ENCODE measurements at regions not wholly inside any gene's neighbourhood (a gene's known extent, or its start where the extent isn't known, plus 50 kb on each side); places are given as distances from the start of the nearest gene placed in this dataset.

DNA sequence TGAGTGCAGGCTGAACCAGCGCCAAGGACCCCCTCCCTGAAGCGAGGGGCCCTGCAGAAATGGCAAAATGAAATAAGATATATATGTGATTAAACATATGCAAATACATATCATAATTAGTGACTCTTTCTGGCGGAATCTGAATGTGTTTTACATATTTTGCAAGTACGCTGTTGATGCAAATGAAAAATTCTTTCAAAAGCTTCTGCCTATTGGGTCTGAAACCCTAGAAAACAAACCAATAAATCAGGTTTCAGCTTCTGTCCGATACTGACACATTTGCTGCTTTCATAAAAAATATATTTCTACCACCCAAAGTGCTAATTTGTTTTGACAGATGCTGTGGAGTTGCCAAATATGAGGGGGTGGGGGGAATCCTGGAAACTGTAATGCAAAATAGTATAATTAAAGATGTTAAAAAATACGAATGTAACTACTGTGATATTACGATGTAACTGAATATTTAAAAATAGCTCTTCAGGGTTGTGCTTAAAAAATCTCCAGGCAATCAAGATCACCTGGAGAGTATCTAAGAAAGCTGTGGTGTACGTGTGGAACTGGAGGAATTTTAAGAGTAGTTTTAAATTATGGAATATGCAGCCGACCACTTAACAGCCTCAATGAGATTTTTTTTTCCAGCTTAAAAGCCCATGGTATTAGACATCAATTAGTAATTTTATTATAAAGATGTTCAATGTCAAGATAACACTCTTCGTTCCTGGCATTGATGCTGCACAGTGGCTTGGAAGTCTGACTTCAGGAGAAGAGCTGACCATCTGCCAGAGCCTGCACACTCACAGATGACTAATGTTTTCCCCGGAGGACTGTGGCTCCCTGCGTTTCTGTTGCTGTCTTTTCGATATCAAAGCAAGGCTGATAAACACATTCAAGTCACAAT lies 122.2 kb upstream of the RCN1 start:
- FAIRE-seq (no peak), DNase-seq (ENCODE audit: low read depth in 1 of 2, low spot score in 2 of 2) (no peak)
- no peaks in the 10 kb centered on the region for H3K23me2 ChIP-seq (ENCODE audit: low read depth, low read length)
- H3K27me3 ChIP-seq (replicated peaks in 1 of 4; ENCODE audit: control insufficient read depth in 3 of 4, extremely low read depth in 1 of 4, insufficient read depth in 3 of 4, low read length in 3 of 4): no peaks in the 10 kb centered on the region
- no peak overlapping the region for H2BK5ac ChIP-seq (ENCODE audit: low read depth, low read length)
- H4K8ac ChIP-seq (ENCODE audit: extremely low read depth, insufficient read depth, low read length): no peak overlapping the region
- H2AK5ac ChIP-seq (ENCODE audit: low read depth, low read length): no peak overlapping the region
- no peak overlapping the region for H3K4ac ChIP-seq (replicated peaks; ENCODE audit: insufficient read length, low read depth, low read length)
- no peak overlapping the region for H2BK20ac ChIP-seq (ENCODE audit: low read length)
- POLR2A ChIA-PET (ENCODE audit: partially characterized antibody): no interaction called here
- no peaks in the 10 kb centered on the region for H3K79me2 ChIP-seq (ENCODE audit: control insufficient read depth in 1 of 2, insufficient read depth in 2 of 2, low read length in 2 of 2)
- H3K23ac ChIP-seq (ENCODE audit: insufficient read length): no peak overlapping the region
- H3K9me3 ChIP-seq (ENCODE audit: insufficient read depth in 2 of 2, low read depth in 1 of 2, low read length in 1 of 2): peaks cover 0 to 13% of the 10 kb centered on the region in 2 experiments; a peak in 2 of 4 replicates
- H2AFZ ChIP-seq (ENCODE audit: low read length): no peak overlapping the region
- H3K4me3 ChIP-seq (ENCODE audit: extremely low read depth in 1 of 4, insufficient read depth in 2 of 4, low read depth in 3 of 4, low read length in 4 of 4): no peak overlapping the region
- no peaks in the 10 kb centered on the region for H3K36me3 ChIP-seq (ENCODE audit: control insufficient read depth in 2 of 4, insufficient read depth in 4 of 4, low read length in 3 of 4)
- no peak overlapping the region for H3K56ac ChIP-seq (replicated peaks; ENCODE audit: insufficient read length, low read depth, low read length)
- no peak overlapping the region for H3K18ac ChIP-seq (ENCODE audit: extremely low read depth, low read length)
- no peaks in the 10 kb centered on the region for H3K4me1 ChIP-seq (replicated peaks in 1 of 4; ENCODE audit: control insufficient read depth in 3 of 4, insufficient read depth in 4 of 4, low read length in 3 of 4)
- no peak overlapping the region for H2BK15ac ChIP-seq (ENCODE audit: low read length)
- H3K9ac ChIP-seq (replicated peaks in 1 of 4; ENCODE audit: extremely low read depth in 1 of 4, low read depth in 3 of 4, low read length in 3 of 4): no peak overlapping the region
- 92% methylated on average over 13 of the region's 13 CpGs; no CpG with 5 or more reads in 1 of the 2 experiments for WGBS, 2 experiments (ENCODE audit: extremely low coverage in 1 of 2, insufficient coverage in 1 of 2, insufficient read length in 1 of 2, insufficient replicate concordance in 2 of 2, low coverage in 1 of 2, low lambda C conversion rate in 2 of 2, missing lambda C conversion rate in 1 of 2)
- H3K4me2 ChIP-seq (ENCODE audit: insufficient read depth in 1 of 2, low read depth in 2 of 2, low read length in 2 of 2): no peak overlapping the region
- no peak overlapping the region for H4K91ac ChIP-seq (replicated peaks; ENCODE audit: insufficient read length, low read length)
- no peak overlapping the region for H3K14ac ChIP-seq (ENCODE audit: insufficient read length)
- H2BK12ac ChIP-seq (ENCODE audit: low read depth, low read length): no peak overlapping the region
- H3K79me1 ChIP-seq (ENCODE audit: low read depth, low read length): no peaks in the 10 kb centered on the region
- CTCF ChIA-PET (ENCODE audit: partially characterized antibody): interaction anchor here (2.0 to 3.1 kb wide), 2 partner anchors 11 to 207 kb away, joined by 8 to 26 read pairs; no protein-coding TSS in a partner anchor
- no peak overlapping the region for H3K27ac ChIP-seq (ENCODE audit: low read depth, low read length)
- H2BK120ac ChIP-seq (replicated peaks; ENCODE audit: low read depth, low read length): no peak overlapping the region
- H4K20me1 ChIP-seq (replicated peaks in 1 of 2; ENCODE audit: control insufficient read depth in 1 of 2, insufficient read depth in 2 of 2, low read length in 2 of 2): no peaks in the 10 kb centered on the region
- H4K5ac ChIP-seq (ENCODE audit: insufficient read length, low read depth, low read length): no peak overlapping the region
- TF ChIP-seq CBX5 (IDR thresholded peaks at IDR 0.05; ENCODE audit: low read depth, low read length) (no peak), BCL11A (IDR thresholded peaks at IDR 0.05; ENCODE audit: low read depth in 2 of 2, low read length in 2 of 2) (no peak), RNF2 (IDR thresholded peaks at IDR 0.05; ENCODE audit: borderline replicate concordance, low read depth, low read length, missing control alignments, poor library complexity, severe bottlenecking) (no peak), SP4 (IDR thresholded peaks at IDR 0.05; ENCODE audit: low read length) (no peak), NANOG (IDR thresholded peaks at IDR 0.05; ENCODE audit: insufficient read depth, low read depth, low read length, poor library complexity, severe bottlenecking) (no peak), HDAC2 (IDR thresholded peaks at IDR 0.05; ENCODE audit: borderline replicate concordance in 1 of 2, low read depth in 2 of 2, low read length in 2 of 2) (no peak), EGR1 (IDR thresholded peaks at IDR 0.05; ENCODE audit: borderline replicate concordance, low read depth, low read length) (no peak), ZNF274 (IDR thresholded peaks at IDR 0.05; ENCODE audit: borderline replicate concordance, extremely low read depth, low read length) (no peak), KDM1A (IDR thresholded peaks at IDR 0.05; ENCODE audit: borderline replicate concordance, low read length) (no peak)
- TF ChIP-seq, protein P1, sequence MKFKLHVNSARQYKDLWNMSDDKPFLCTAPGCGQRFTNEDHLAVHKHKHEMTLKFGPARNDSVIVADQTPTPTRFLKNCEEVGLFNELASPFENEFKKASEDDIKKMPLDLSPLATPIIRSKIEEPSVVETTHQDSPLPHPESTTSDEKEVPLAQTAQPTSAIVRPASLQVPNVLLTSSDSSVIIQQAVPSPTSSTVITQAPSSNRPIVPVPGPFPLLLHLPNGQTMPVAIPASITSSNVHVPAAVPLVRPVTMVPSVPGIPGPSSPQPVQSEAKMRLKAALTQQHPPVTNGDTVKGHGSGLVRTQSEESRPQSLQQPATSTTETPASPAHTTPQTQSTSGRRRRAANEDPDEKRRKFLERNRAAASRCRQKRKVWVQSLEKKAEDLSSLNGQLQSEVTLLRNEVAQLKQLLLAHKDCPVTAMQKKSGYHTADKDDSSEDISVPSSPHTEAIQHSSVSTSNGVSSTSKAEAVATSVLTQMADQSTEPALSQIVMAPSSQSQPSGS (IDR thresholded peaks at IDR 0.05; ENCODE audit: low read length): no peak

Data from H1 (cell line).